Activated CD4-positive, alpha-beta T cell treated with anti-CD3 and anti-CD28 coated beads, Interleukin-2, amount 50 U/mL, for 24 hours (primary cell): ENCODE measurements at regions not wholly inside any gene's neighbourhood (a gene's known extent, or its start where the extent isn't known, plus 50 kb on each side); places are given as distances from the start of the nearest gene placed in this dataset.
"Not testable (repeated sequence)": the region's sequence is repeated elsewhere in the genome, so short reads cannot be mapped to it uniquely, and the experiment has no call there.

Source experiments
- DNase-seq, 2 donors: peaks; one replicate each; pipeline ENCODE4 v3.0.0-alpha.2; 2020; ENCODE audit warnings: low read depth in 1 of 2, low spot score in 1 of 2

DNA sequence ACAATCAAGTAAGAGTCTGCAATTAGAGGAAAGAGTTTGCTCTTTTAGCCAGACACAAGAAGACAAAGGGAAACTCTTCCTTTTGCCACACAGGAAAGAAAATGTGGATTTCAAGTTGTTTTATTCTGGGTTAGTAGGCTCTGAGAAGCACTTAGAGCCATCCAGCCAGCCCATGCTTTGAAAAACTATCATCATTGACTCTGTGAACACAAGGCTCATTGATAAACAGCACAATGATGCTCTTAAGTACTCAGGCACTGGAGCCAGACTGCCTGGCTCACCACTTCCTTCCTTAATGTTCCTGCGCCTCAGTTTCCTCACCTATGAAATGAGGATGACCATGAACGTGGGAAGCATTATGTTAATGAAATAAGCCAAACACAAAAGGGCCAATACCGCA lies 150.2 kb upstream of the EEA1 start:
- no peak for DNase-seq

DNA sequence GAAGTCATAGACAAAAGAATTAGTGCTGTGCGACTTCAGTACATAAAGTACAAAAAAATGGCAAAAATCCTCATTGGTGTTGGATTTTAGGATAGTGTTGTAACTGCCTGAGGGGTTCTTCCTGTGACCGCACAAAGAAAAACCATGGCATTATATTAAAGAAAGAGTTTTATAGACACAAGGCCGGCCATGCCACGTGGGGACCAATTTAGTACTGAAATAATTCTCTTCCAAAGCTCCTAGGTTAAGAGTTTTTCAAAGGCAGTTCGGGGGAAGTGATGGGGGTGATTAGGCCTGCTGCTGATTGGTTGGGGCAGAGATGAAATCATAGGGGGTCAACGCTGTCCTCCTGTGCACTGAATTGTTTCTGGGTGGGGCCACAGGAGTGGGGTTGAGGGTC lies 150.9 kb upstream of the EEA1 start:
- DNase-seq: no peak

DNA sequence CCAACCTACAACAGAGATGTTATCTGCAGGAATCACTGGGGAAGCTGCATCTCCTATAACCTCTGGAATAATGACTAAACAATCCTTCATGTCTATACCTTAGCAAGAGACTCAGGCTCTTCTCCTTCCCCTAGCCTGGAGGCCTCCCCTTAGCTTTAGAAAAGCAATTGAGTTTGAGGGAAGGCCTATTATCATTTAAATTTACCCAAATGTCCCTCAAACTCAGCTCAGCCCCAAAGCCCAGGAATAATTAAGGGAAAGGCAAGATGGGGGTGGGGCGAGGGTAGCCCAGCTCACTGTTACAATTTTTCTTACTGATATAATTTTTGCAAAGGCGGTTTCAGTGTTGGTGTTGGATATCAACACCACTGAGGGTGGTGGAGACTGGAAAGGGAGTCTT lies 151.4 kb upstream of the EEA1 start:
- DNase-seq: no peak

DNA sequence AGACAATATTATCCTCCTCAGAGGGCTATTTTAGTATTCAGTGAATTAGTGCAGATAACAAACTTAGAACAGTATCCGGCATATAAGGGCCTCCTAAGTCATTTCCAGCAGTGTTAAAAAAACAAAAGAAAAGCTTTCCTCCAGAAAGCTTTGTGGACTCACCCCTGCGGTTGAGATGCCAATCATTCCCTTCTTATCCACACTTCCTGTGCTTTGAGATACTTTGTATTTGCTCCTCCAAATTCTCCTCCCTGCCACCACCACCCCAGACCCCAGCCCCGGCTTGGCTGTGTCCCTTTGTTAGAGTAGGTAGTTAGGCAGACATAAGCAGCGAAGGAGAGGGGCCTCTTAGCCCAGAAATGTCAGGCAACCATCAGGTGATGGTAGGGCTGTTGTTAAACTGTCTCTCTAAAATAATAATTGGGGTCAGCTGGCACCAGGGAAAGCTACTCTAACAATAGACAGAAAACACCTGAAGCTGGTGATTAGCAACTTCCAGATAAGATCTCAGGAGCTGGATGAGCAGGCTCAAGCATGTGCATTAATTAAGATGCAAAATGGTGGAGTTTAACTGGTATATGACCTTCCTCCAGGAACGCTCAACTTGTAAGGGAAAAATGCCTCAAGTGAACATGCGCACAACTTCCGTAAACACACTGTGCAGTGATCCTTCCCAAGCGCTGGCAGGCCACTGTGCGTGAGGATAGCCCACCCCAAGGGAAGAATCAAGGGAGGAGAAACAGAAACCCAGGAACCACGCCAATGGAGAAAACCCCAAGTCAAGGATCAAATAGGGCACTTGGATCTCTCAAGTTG lies 152.1 kb upstream of the EEA1 start:
- no peak for DNase-seq

DNA sequence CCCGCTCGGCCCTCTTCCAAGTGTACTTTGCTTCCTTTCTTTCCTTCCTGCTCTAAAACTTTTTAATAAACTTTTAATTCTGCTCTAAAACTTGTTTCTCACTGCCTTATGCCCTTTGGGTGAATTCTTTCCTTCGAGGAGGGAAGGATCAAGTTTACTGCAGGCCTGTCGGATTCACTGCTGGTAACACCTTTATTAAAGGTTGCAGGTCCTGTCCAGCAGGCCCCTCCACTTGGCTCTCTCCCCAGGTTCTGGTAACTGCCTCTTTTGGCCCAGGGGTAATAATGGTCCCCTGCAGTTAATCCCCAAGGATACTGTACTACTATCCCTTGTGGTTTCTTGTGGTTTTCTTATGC lies 152.7 kb upstream of the EEA1 start:
- no peak for DNase-seq

DNA sequence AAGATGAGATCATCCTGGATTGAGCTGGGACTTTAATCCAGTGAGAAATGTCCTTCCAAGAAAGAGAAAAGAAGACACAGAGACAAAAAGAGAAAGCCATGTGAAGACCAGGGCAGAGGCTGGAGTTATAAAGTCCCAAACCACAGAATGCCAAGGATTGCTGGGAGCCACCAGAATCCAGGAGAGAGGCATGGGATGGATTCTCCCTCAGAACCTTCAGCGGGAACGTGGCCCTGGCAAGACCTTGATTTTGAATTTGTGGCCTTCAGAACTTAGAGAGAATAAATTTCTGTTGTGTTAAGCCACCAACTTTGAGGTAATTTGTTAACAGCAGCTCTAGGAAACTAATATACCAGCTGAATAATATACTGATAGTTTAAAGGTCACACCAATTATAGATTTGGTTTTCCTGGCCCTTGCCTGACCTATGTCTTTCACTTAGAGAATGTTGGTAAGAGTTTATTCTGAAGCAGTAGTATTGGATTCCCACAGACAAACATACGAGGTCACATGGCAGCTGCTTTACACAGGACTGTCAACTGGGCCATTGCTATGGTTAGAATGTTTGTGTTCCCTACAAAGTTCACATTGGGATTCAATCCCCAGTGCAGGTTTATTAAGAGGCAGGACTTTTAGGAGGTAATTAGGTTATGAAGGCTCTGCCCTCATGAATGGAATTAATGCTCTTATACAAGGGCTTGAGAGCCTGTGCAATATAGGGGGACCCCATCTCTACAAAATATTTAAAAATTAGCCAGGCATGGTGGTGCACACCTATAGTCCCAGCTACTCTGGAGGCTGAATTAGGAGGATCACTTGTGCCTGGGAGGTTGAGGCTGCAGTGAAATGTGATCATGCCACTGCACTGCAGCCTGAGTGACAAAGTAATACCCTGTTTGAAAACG lies 156.5 kb upstream of the EEA1 start:
- no peak for DNase-seq

DNA sequence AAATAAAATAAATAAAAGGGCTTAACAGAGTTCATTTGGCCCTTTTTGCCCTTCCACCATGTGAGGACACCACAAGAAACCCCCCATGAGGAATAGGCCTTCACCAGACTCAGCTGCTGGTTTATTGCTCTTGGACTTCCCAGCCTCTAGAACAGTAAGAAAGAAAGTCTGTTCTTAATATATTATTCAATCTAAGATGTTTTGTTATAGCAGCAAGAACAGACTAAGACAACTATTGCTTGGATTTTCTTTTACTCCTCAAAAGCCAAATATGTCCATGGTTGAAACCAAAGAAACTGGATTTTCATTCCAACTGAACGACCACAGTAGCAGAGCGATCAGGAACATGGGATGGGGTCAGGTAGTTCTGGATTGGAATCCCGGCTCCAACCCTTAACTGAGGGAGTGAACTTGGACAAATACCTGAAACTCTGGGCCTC lies 157.2 kb upstream of the EEA1 start:
- no peak for DNase-seq

DNA sequence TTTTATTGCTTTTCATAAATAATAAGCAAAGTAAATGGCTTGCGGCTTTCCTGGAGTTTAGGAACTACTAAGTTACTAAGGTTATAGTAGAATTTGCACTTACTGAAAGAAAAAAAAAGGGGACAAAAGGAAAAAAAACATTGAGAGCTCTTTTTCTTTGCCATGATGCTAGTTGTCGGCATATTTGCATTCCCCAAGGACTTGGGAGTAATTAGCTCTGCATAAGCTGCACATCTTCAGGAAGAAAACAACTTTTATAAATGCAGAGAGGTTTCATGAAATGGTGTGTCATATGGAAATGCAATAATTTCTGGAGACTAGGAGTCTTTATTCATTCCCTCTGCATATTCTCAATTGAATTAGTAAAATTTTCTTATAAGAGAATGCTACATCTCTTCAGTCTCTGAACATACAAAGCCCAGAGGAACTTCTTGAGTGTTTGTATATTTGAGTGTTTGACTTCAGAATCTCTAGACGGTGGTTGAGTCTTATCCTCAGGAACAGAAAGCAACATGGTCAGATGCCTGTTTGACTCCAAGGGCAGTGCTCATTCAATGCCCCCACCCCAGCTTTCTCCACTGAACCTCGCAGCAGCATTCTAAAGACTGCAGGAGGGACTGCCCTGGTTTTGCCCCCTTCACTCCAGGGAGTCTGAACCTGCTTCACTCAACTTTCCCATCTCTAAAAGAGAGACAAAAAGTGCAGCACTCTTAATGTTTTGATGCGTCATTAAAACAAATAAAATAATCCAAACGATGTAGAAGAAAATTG lies 158.9 kb upstream of the EEA1 start:
- no peak for DNase-seq

DNA sequence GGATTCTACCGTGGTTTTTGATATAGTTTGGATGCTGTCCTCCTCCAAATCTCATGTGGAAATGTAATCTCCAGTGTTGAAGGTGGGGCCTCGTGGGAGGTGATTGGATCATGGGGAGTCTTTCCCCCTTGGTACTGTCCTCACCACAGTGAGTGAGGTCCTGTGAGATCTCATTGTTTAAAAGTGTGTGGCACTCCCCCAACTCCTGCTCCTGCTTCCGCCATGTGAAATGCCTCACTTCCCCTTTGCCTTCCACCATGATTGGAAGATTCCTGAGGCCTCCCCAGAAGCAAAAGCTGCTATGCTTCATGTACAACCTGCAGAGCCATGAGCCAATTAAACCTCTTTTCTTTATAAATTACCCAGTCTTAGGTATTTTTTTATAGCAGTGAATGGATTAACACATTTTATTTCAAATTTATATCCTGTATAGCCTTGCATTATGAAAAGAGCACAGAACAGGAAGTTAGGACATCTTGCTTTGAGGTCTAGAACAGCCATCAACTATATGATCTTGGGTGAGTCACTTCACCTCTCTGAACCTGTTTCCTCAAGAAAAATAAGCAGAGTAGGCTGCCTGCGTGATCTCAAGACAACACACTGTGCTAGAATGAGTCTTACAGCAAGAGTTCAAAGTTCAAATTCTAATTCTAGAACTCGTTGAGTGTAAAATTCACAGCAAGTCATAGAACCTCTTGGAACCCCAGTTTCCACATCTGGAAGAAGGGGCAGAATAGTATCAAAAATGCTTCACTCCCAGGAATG lies 160.9 kb upstream of the EEA1 start:
- DNase-seq: peak in 1 of 2 donors; percentile 10

DNA sequence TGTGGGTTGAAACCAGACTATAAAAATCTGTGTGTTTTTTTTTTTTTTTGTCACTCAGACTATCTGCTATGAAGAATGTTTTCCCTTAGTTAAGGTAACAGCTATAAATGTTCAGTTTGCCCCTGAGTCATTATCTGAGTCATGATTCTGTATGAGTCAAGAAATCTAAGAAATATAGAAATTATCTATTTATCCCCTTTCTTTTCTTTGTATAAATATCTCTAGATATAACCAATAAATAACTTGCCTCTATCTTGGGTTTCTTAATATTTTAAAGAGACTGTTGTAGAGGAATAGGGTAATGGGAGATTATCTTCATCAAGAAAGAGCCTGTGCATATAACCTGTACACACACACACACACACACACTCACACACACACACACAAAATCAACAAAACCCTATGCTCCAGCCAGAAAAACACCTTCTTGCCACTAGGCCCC lies 161.7 kb upstream of the EEA1 start:
- DNase-seq: no peak

DNA sequence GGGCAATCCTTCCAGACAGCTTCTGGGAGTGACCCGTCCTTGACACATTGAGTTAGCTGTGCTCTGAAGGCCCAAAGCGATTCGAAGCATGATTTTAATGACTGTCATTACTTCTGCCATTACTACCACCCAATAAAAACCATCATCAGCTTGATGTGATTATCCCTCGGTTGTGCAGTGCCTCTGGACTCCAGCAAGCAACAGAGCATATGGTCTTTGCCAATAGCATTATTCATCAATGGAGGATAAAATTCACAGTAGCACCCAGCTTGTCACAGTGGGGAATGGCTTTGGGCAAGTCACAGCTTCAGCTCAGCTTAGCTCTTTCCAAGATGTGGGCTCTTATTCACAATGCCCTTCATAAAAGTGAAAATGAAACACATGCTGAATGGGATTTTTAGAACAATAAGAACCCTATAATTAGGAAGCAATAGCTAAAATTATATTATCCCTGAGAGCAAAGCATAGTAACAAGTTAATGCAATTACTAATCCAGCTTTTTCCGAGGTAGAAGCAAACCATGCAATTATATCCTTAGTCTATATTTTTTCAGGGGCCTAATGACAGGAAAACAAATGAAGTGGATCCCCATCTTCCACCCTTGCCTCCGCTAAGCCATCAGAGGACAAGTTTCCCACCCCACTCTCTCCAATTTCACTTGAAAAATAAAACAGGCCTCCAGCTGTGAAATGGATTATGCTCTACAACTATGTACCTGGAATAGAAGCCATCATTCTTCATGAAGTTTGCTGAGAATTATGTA lies 163.0 kb upstream of the EEA1 start:
- no peak for DNase-seq

DNA sequence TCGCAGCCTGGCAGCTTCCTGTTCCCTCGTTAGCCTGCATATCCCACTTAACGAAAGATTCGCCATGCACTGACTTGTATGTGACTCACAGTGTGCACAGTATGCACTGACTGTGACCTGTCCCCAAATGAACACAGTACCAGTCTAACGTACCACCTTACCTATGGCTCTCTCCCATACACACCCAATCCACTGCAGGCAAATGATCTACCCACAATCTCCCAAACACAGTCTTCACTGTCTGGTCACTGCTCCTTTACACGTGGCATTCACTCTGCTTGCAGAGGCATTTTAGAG lies 163.5 kb upstream of the EEA1 start:
- no peak for DNase-seq

DNA sequence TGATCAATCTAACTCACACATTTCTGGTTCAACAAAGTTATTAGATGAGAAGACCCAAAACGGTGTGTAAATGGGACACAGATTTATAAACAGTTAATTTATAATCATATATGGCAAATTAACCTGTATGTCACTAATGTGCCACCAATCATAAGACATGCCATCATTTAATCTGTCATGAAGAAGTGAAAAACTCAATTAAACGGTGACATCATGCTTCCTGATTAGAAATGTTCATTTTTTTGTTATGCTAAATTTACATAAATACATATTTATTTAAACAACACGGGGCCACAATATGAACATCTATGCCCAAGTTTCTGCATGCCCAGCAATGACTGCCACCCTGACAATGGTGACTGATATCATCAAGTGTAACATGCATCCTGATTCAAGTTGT lies 164.1 kb upstream of the EEA1 start:
- no peak for DNase-seq

DNA sequence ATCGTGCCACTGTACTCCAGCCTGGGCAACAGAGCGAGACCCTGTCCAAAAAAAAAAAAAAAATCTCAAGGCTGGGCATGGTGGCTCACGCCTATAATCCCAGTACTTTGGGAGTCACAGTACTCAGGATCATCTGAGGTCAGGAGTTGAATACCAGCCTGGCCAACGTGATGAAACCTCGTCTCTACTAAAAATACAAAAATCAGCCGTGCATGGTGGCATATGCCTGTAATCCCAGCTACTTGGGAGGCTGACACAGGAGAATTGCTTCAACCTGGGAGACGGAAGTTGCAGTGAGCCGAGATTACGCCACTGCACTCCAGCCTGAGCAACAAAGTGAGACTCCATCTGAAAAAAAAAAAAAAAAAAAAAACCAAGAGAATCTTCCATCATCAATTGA lies 165.1 kb upstream of the EEA1 start:
- DNase-seq: not testable (repeated sequence)

DNA sequence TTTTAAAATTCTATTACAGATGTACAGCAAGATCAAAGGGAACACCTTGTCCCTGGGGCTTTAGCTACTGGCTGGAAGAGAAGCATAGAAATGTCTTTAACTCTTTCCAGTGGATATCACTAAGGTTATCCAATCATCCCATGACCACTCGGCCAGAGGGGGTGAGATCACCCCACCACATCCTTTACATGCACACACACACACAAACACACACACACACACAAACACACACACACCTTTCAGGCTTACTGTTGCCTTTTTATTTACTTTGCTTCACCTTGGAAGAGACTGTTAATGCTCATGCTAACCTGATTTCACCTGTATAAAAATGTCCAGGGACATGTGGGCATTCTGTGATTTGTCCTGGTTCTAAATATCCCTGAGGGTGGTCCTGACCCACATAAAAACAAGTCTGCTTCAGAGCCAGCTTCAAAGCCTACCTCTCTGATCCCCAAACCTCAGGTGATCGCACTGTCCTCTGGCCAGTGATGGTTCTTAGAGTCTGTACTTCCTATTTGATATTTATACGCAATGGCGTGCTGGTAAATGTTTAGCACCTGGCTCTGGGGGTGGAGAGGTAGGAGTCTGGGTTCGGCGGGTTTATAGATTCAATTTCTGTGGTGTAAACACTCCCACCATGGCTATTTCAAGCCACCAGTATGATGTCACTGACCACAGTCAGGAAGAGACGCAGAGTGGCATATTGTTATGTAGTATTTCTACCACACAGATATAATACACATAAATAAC lies 166.1 kb upstream of the EEA1 start:
- DNase-seq: no peak

DNA sequence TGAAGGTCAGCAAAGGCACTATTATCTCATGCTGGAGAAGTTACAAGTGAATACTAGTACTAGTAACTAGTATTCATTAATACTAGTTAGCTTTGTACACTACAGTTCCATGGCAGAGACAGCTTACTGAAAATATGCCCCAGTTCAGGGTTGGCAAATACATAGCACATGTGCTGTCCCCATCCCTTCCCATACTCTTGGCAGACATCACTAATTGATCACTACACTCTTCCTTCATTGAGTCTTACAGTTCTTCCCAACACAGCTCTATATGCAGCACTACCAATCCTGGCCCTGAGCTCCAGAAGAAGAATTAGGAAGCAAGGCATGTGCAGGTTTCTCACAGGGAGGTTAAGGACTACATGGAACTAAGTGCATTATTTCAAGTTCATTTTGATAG lies 168.3 kb upstream of the EEA1 start:
- DNase-seq: no peak

DNA sequence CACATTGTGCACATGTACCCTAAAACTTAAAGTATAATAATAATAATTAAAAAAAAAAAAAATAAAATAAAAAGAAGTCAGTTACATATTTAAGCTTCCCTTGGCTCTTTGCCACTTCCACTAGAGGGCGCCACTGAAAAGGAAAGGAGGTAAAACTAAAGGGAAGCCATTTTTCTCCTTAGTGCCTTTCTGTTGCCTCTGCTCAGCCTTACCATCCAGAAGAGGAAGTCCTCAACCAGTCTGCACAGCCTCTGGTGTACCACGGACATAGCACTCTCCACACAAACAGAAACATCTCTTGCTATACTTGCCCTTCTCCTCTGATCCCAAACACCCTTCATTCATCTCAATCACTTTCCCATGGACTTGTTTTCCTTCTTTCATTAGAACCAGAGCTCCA lies 169.0 kb upstream of the EEA1 start:
- peak; percentile 27 to 74 for DNase-seq

DNA sequence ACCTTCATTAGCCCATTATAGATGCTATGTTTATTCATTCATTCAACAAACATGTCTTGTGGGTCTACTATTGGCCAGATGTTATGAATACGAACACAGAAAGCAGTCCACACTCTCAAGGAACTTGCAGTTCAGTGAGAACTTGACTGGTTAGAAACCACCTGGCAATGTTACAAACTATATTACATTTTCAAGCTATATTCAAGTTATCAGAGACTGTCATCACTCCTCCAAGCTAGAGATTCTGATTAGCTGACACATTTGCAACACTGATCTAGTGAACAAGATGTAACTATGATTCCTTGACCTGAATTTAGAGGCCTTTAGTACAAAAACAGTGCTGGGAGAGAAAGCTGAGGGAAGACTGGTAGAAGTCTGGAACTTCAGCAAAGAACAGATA lies 170.7 kb upstream of the EEA1 start:
- DNase-seq: no peak

DNA sequence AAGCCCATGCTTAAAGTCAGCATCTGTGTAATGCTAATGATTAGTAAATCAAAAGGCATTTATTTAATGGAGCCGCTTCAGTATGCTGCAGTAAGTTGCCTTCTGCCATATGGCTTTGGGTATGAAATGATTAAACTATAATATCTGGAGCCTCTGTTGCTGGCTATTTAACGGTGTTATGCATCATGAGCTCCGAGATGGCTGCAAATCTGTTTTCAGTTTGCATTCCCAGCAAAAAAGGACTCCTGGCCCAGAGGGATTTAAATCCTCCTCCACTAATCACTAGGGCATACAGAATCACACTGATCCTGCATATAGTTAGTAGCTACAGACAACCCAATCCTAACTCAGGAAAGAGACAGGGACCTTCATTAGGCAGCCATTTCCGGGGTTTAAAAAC lies 171.5 kb upstream of the EEA1 start:
- no peak for DNase-seq

DNA sequence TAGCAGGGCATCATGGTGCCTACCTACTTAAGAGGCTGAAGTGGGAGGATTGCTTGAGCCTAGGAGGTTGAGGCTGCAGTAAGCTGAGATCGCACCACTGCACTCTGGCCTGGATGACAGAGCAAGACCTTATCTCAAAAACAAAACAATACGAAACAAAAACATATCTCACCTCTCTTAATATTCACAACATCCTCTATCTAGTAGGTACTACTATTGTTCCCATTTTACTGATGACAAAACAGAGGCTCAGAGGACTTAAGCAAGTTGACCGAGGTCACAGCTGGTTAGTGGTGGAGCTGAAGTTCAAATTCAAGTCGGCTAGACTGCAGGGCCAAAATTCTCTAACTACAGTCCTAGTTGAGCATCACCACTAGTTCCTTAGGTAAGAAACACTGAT lies 172.3 kb upstream of the EEA1 start:
- DNase-seq: no peak
